ENCODE measurements at regions not wholly inside any gene's neighbourhood (a gene's known extent, or its start where the extent isn't known, plus 50 kb on each side); places are given as distances from the start of the nearest gene placed in this dataset.

GRCh38 chr4:31649878-31650277 is 929.7 kb downstream of the PCDH7 start:
- TF ChIP-seq GLIS3 (CRISPR knock-in tag; IDR thresholded peaks at IDR 0.05) (no peak), ARNTL (CRISPR knock-in tag; IDR thresholded peaks at IDR 0.05; ENCODE audit: borderline replicate concordance, low read depth) (no peak), CREB5 (CRISPR knock-in tag; IDR thresholded peaks at IDR 0.05; ENCODE audit: low read depth) (no peak), RARB (CRISPR knock-in tag; IDR thresholded peaks at IDR 0.05) (no peak), PATZ1 (CRISPR knock-in tag; IDR thresholded peaks at IDR 0.05; ENCODE audit: borderline replicate concordance) (no peak), ZFP3 (CRISPR knock-in tag; IDR thresholded peaks at IDR 0.05) (no peak), BACH2 (CRISPR knock-in tag; IDR thresholded peaks at IDR 0.05; ENCODE audit: borderline replicate concordance) (no peak), ESRRG (CRISPR knock-in tag; IDR thresholded peaks at IDR 0.05) (no peak), CSDC2 (CRISPR knock-in tag; IDR thresholded peaks at IDR 0.05) (no peak), PPARA (CRISPR knock-in tag; IDR thresholded peaks at IDR 0.05; ENCODE audit: borderline replicate concordance) (no peak), OSR1 (CRISPR knock-in tag; IDR thresholded peaks at IDR 0.05) (no peak), POU6F1 (CRISPR knock-in tag; IDR thresholded peaks at IDR 0.05; ENCODE audit: borderline replicate concordance, low read depth) (no peak), ZNF70 (CRISPR knock-in tag; IDR thresholded peaks at IDR 0.05) (no peak), ZFP30 (CRISPR knock-in tag; IDR thresholded peaks at IDR 0.05) (no peak)

All from SK-N-SH treated with all-trans-retinoic acid at 6 μM for 48 hours (cell line).